Mucosa of descending colon (tissue), 3 donors: ENCODE measurements at regions not wholly inside any gene's neighbourhood (a gene's known extent, or its start where the extent isn't known, plus 50 kb on each side); places are given as distances from the start of the nearest gene placed in this dataset.

Experiments
- ATAC-seq: fragments of 200-7000 bp; cut with Tn5 transposase; one replicate; pipeline ENCODE4 v1.9.1; 2020; ENCODE audit warnings: mild to moderate bottlenecking, moderate library complexity
- DNase-seq, 3 donors: peaks; one replicate each; pipeline ENCODE4 v3.0.0-alpha.2; 2020
- H3K36me3 ChIP-seq: fragments of 200-600 bp; one replicate; pipeline ENCODE4 v1.8.0; 2021; ENCODE audit warnings: low read depth, mild to moderate bottlenecking
- H3K4me1 ChIP-seq: fragments of 200-600 bp; one replicate; pipeline ENCODE4 v1.8.0; 2021; ENCODE audit warnings: low read depth, mild to moderate bottlenecking
- H3K4me3 ChIP-seq: fragments of 200-600 bp; one replicate; pipeline ENCODE4 v1.8.0; 2021; ENCODE audit warnings: mild to moderate bottlenecking
- H3K9me3 ChIP-seq: fragments of 200-600 bp; one replicate; pipeline ENCODE4 v1.8.0; 2021; ENCODE audit warnings: mild to moderate bottlenecking
- CTCF ChIP-seq: fragments of 200-600 bp; IDR thresholded peaks from one replicate; pipeline ENCODE4 v1.8.0; 2022; ENCODE audit warnings: antibody characterized with exemption, mild to moderate bottlenecking
- intact Hi-C, 2 donors: fragments of 100-400 bp; cut with DNase I in 1 of 2; cut with micrococcal nuclease in 1 of 2; formaldehyde crosslinking; loops; one replicate each; pipeline versions ENCODE4 v1.11.0 to v1.11.1; 2022; cut with DNase I, micrococcal nuclease
- donor health status: DM: no; HTN: no; CAD: no; lungs with moderate emphysema.
- donor health status: DM: no; HTN: no; CAD: no.
- donor health status: DM: no; HTN: yes; CAD: no.

- Histone ChIP-seq H3K36me3 (no peaks in the 10 kb centered on the region), H3K4me3 (no peak overlapping the region), H3K9me3 (no peaks in the 10 kb centered on the region), H3K4me1 (peaks cover 5% of the 10 kb centered on the region)
- TF ChIP-seq CTCF = no peak
- intact Hi-C loops = no loop called here
- no peak for DNase-seq
- ATAC-seq = peak; percentile 31
Measured at GRCh38 chr13:29936051-29936813, 85.8 kb upstream of the UBL3 start.

GRCh38 chr13:29935309-29935981 is 85.0 kb upstream of the UBL3 start:
- Histone ChIP-seq H3K9me3 (no peaks in the 10 kb centered on the region), H3K4me3 (no peak overlapping the region), H3K4me1 (peaks cover 5% of the 10 kb centered on the region), H3K36me3 (no peaks in the 10 kb centered on the region)
- ATAC-seq = peak; percentile 87
- DNase-seq = peak in 2 of 3 donors; percentile 47 to 81
- TF ChIP-seq CTCF = no peak
- intact Hi-C loops = no loop called here

GRCh38 chr13:29934531-29935308 is 84.3 kb upstream of the UBL3 start:
- no peaks in the 10 kb centered on the region for H3K36me3 ChIP-seq
- H3K9me3 ChIP-seq = no peaks in the 10 kb centered on the region
- ATAC-seq (peak; percentile 38), DNase-seq (no peak)
- H3K4me1 ChIP-seq = peaks cover 5% of the 10 kb centered on the region
- no peak for TF ChIP-seq CTCF
- no peak overlapping the region for H3K4me3 ChIP-seq
- intact Hi-C loops = no loop called here

- no peaks in the 10 kb centered on the region for H3K36me3 ChIP-seq
- DNase-seq (no peak), ATAC-seq (no peak)
- intact Hi-C loops = no loop called here
- no peak for TF ChIP-seq CTCF
- no peaks in the 10 kb centered on the region for H3K9me3 ChIP-seq
- H3K4me3 ChIP-seq = no peak overlapping the region
- H3K4me1 ChIP-seq = peaks cover 5% of the 10 kb centered on the region
Measured at GRCh38 chr13:29933401-29933800, 83.0 kb upstream of the UBL3 start.

- ATAC-seq (no peak), DNase-seq (no peak)
- no peaks in the 10 kb centered on the region for H3K36me3 ChIP-seq
- intact Hi-C loops = no loop called here
- H3K4me3 ChIP-seq = no peak overlapping the region
- H3K9me3 ChIP-seq = no peaks in the 10 kb centered on the region
- TF ChIP-seq CTCF = no peak
- peaks cover 5% of the 10 kb centered on the region for H3K4me1 ChIP-seq
Measured at GRCh38 chr13:29931696-29932095, 81.3 kb upstream of the UBL3 start.
